Ovary (tissue), 7 donors: ENCODE measurements at regions not wholly inside any gene's neighbourhood (a gene's known extent, or its start where the extent isn't known, plus 50 kb on each side); places are given as distances from the start of the nearest gene placed in this dataset.

Experiments used
- DNase-seq, 5 donors: peaks; one replicate each; pipeline ENCODE4 v3.0.0-alpha.2; 2019 to 2020
- H3K27ac ChIP-seq, 2 donors: fragments of 200-600 bp; one replicate each; pipeline versions ENCODE4 v1.5.1 to v1.8.0; 2019 to 2022
- H3K27me3 ChIP-seq: fragments of 200-600 bp; one replicate; pipeline ENCODE4 v1.8.0; 2022
- H3K36me3 ChIP-seq: fragments of 200-600 bp; sonication (generic); one replicate; pipeline ENCODE4 v1.5.1; 2019
- H3K4me1 ChIP-seq: one replicate; pipeline ENCODE4 v1.8.1; 2013; ENCODE audit warnings: mild to moderate bottlenecking, moderate library complexity; ENCODE audit not compliant: insufficient read depth
- H3K4me3 ChIP-seq: fragments of 200-600 bp; sonication (generic); one replicate; pipeline ENCODE4 v1.5.1; 2017
- H3K9me3 ChIP-seq, 2 donors: fragments of 200-600 bp in 1 of 2; sonication (generic) in 1 of 2; one replicate each; pipeline versions ENCODE4 v1.5.1 to v1.8.1; 2013 to 2019; ENCODE audit warnings: mild to moderate bottlenecking in 1 of 2, moderate library complexity in 1 of 2
- EP300 ChIP-seq: sonication (generic); formaldehyde crosslinking; IDR thresholded peaks from one replicate; pipeline ENCODE4 v1.6.1; 2017; ENCODE audit warnings: antibody characterized with exemption
- POLR2A ChIP-seq: fragments of 450-650 bp; IDR thresholded peaks from one replicate; pipeline ENCODE4 v1.6.1; 2017; ENCODE audit warnings: antibody characterized with exemption, mild to moderate bottlenecking, moderate library complexity
- WGBS, 3 donors: extraction: QIAGEN DNeasy Blood & Tissue Kit in 1 of 3; methylation state at CpG; one replicate each; pipeline versions ENCODE4 v1.1.5 to v1.1.7; 2013 to 2017; 5-methylcytosine and 5-hydroxymethylcytosine counted together
- intact Hi-C, 4 donors: fragments of 100-400 bp; cut with DNase I; formaldehyde crosslinking; loops; one replicate each; pipeline versions ENCODE4 v1.11.0 to v1.15.1; 2022 to 2023
- TF ChIP-seq, protein P1 (sequence below), 3 donors: fragments of 450-650 bp in 2 of 3; fragments of 200-600 bp in 1 of 3; IDR thresholded peaks; one replicate each; pipeline versions ENCODE4 v1.5.1 to v1.8.0; 2016 to 2022; ENCODE audit warnings: antibody characterized with exemption in 3 of 3, mild to moderate bottlenecking in 1 of 3
- donor health status: DM: no; HTN: no; CAD: no; lungs with moderate emphysema.
- donor health status: DM: no; HTN: no; CAD: no.
- donor health status: Bipolar disorder and iron deficiency.
- donor health status: DM: no; HTN: no; CAD: no.
- donor health status: DM: yes; HTN: yes; CAD: no.

DNA sequence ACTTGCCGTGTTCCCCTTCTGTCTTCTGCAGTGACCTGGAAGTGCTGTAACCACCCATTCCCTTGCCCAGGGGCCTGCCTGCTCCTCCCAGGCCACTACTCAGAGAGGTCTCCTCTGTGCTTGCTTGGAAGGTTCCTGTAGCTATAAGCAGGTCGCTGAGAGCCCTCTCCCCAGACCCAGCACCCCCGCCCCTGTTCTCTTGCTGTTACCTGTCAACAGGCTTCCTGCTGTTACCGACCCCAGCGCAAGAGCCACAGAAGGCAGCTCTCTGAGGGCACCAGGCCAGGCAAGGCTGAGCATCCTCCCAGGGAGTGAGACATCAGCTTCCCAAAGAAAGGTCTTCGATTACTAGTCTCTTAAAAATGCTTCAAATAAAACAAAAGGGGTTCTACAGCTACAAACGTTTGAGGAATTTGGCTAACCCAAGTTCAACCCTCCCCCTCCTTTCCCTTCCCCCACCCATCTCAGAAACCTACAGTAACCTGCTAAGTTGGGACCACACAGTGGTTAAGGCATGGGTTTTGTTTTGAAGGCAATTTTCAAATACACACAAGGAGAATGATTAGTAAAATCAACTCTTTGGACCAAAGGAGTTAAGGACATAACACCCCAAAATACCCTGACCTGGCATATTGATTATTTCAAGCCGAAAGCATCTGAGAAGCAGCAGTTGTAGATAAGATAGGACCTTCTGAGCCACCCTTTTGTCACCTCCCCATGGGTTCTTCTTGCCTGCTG lies 74.9 kb upstream of the MFGE8 start:
- intact Hi-C loops, result no loop called here
- H3K27ac ChIP-seq, result no peak overlapping the region
- no peaks in the 10 kb centered on the region for H3K27me3 ChIP-seq
- DNase-seq, result no peak
- no peaks in the 10 kb centered on the region for H3K4me1 ChIP-seq
- H3K9me3 ChIP-seq, result no peaks in the 10 kb centered on the region
- TF ChIP-seq, protein P1, sequence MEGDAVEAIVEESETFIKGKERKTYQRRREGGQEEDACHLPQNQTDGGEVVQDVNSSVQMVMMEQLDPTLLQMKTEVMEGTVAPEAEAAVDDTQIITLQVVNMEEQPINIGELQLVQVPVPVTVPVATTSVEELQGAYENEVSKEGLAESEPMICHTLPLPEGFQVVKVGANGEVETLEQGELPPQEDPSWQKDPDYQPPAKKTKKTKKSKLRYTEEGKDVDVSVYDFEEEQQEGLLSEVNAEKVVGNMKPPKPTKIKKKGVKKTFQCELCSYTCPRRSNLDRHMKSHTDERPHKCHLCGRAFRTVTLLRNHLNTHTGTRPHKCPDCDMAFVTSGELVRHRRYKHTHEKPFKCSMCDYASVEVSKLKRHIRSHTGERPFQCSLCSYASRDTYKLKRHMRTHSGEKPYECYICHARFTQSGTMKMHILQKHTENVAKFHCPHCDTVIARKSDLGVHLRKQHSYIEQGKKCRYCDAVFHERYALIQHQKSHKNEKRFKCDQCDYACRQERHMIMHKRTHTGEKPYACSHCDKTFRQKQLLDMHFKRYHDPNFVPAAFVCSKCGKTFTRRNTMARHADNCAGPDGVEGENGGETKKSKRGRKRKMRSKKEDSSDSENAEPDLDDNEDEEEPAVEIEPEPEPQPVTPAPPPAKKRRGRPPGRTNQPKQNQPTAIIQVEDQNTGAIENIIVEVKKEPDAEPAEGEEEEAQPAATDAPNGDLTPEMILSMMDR (IDR thresholded peaks at IDR 0.05), result no peak
- TF ChIP-seq POLR2A, result no peak
- TF ChIP-seq EP300, result no peak
- no peaks in the 10 kb centered on the region for H3K36me3 ChIP-seq
- WGBS, 3 donors, result 45 to 57% (median 52%) methylated on average over 8 of the region's 8 CpGs
- no peak overlapping the region for H3K4me3 ChIP-seq

DNA sequence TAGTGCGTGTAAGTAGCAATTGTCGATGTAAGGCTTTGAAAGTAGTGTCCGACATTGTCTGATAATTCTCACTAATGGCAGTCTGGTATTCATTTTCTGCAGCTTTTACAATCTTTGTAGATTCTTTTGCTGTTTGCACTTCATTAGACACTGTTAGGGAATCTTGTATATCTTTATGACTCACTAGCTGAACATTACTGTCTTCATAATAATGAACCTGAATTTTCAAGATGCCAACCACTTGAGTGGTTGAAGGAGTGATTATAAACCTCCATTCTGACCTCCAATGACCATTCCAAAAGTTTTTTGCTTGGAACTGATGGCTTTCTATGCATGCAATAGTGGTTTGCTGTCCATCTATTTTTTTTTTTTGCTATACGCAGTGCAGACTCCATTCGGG lies 76.4 kb upstream of the MFGE8 start:
- no peak overlapping the region for H3K27ac ChIP-seq
- 77 to 79% (median 77%) methylated on average over 5 of the region's 5 CpGs for WGBS, 3 donors
- no peaks in the 10 kb centered on the region for H3K4me1 ChIP-seq
- no peaks in the 10 kb centered on the region for H3K9me3 ChIP-seq
- H3K27me3 ChIP-seq, result no peaks in the 10 kb centered on the region
- H3K36me3 ChIP-seq, result no peaks in the 10 kb centered on the region
- no peak for TF ChIP-seq EP300
- TF ChIP-seq, protein P1 (IDR thresholded peaks at IDR 0.05), result no peak
- TF ChIP-seq POLR2A, result no peak
- H3K4me3 ChIP-seq, result no peak overlapping the region
- no peak for DNase-seq
- intact Hi-C loops, result no loop called here

DNA sequence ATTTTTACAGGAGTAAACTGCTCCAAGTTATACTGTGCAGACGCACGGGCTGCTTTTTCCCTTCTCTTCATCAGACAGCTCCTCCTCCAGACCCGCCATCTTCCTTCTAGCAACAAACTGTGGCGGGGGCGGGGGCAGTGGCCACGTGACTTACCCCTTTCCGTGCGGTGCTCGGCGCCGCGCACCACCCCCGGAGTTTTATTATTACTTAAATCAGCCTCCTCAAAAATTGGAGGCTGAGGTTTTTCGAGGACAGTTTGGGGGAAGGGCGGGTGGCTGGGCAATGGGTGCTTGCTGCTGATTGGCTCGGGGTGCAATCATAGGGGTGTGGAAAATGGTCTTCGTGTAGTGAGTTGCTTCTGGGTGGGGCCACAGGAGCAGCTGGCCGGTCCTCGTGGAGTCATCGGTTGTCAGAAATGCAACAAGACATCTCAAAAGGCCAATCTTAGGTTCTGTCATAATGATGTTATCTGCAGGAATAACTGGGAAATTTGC lies 77.1 kb upstream of the MFGE8 start:
- Histone ChIP-seq H3K9me3 (no peaks in the 10 kb centered on the region), H3K27me3 (no peaks in the 10 kb centered on the region), H3K4me1 (no peaks in the 10 kb centered on the region), H3K4me3 (no peak overlapping the region), H3K27ac (no peak overlapping the region), H3K36me3 (no peaks in the 10 kb centered on the region)
- DNase-seq, result no peak
- 81 to 87% (median 84%) methylated on average over 20 of the region's 20 CpGs for WGBS, 3 donors
- intact Hi-C loops, result no loop called here
- TF ChIP-seq, protein P1 (IDR thresholded peaks at IDR 0.05), result no peak
- no peak for TF ChIP-seq EP300
- TF ChIP-seq POLR2A, result no peak

DNA sequence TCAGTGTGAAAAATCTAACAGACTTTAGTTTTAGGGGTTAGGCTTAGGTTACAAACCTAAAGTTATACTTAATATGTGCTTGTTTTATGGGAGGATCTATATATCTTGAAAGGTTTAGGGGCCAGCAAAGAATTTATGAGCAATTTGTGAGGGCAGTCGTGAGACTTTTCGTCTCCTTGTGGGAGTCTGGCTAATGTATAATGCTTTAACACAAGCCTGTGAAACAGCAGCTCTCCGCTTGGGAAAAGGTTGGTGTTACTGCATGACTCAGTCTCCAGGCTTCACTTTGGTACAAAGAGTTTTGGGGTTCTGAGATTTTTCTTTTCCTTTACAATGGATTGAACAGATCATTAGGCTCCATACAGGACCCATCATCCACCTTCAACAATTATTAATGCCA lies 79.0 kb upstream of the MFGE8 start:
- Histone ChIP-seq H3K4me3 (no peak overlapping the region), H3K4me1 (no peaks in the 10 kb centered on the region), H3K27ac (no peak overlapping the region), H3K27me3 (no peaks in the 10 kb centered on the region), H3K36me3 (no peaks in the 10 kb centered on the region), H3K9me3 (no peaks in the 10 kb centered on the region)
- intact Hi-C loops, result no loop called here
- no peak for DNase-seq
- 76 to 89% (median 81%) methylated on average over 3 of the region's 3 CpGs for WGBS, 3 donors
- TF ChIP-seq, protein P1 (IDR thresholded peaks at IDR 0.05), result no peak
- no peak for TF ChIP-seq EP300
- no peak for TF ChIP-seq POLR2A
